GM19043 (cell line): ENCODE measurements at regions not wholly inside any gene's neighbourhood (a gene's known extent, or its start where the extent isn't known, plus 50 kb on each side); places are given as distances from the start of the nearest gene placed in this dataset.

Experiments
- ATAC-seq: cut with Tn5 transposase; IDR thresholded peaks from one replicate; pipeline ENCODE4 v1.9.1; 2021; ENCODE audit warnings: low read depth; ENCODE audit not compliant: unreplicated experiment

DNA sequence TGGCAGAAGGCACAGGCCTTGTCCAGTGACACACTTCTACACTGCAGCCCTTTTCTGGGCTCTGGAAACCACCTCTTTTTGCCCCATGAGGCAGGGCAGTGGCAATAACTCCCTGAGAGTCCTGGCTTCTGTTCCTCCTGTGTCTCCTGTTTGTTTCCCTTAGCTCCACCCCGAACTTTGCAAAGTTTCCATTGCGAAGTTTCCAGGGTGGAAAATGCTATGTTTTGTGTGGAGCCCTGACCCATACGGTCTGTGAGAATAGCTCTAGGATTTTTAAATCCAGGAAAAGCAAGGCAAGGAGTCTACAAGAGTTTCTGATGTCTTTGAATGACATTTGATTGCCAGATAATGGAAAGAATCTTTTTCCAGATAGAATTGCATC lies 92.2 kb upstream of the AKR1E2 start:
- no peak for ATAC-seq

DNA sequence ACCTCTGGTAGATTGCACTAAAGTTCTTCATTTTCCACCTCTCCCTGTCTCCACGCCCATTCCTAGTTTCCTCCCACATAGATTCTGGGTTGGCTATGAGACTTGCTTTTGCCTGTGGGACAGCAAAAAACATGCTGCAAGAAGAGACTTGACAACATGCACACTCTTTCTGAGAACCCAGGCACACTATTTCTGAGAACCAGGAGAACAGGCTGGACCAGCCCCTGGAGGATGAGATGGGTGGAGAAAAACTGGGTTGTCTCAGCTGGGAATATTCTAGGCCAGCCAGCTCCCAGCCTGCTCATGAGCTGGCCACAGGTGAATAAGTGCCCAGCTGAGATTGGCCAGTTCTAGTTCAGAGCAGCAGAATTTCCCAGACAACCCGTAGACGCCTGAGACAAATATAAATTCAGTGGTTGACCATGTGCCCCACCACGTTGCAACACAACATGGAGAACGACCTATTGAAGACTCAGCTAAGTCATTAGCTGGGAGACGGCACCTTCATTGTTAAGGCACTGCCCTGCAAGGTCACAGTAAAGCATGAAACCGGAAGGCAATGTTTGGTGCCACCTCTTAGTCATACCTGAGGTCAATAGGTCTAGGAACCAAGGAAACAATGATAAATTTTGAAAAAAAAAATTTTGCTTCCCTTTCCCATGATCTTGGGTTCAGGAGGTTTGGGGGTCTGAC lies 92.7 kb upstream of the AKR1E2 start:
- no peak for ATAC-seq

DNA sequence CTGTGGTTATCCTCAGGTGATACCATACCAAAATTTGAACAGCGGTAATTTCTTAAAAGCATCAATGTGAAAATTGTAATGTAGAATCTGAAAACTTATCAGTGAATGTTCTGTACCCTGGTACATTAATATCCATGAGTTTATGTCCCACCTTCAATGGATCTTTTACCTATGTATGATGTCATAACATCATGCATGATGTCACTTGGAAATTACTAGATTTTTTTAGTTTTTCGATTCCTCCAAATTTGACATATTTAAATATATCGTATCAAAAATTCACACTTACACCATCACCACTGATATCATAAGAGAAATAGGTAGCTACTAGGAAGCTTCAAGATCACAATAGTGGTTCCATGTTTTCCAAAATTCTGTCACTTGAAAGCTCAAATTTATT lies 95.0 kb upstream of the AKR1E2 start:
- no peak for ATAC-seq

DNA sequence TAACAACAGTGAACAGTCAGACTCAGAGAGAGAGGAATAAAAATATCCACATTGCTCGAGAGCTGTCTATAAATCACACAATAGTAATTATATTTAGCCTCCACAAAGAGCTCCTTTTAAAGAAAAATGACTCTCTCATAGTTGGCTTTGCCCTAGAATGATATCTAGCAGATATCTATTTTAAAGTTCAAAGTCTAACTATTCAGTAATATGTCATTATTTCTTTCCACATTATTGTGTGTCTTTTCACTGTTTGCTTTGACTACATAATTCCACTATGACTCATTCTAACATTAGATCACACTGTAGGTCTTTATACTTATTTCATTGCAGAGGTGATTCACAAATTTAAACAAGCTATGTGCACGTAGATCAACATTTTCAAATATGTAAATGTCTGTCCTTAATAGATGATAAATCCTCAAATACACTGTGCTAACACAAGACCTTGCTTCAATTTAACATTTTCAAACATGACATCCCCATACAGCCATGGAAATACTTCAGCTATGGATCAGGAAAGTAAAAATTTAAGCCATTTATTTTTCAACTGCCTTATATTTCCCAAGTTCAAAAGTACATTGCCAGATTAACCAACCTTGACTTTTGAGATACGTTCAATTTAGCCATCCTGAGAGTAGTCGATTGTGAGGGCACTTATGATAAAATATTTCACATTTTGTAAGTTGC lies 99.9 kb upstream of the AKR1E2 start:
- no peak for ATAC-seq

DNA sequence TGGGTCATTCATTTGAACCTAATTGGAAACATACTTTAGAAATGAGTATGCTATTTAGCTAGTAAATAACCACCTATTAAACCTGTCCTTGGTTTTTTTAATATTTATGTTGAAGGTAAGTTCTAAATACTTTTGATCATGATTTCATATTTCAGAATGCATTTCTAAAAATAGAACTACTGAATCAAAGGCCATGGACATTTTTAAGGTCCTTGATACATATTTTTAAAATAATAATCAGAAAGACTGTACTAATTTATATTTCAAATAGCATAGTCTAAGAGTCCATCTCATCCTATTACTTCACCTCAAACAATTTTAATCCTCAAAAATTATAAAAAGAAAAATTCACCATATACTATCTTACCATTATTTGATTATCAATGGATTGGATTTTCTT lies 102.1 kb upstream of the AKR1E2 start:
- no peak for ATAC-seq

DNA sequence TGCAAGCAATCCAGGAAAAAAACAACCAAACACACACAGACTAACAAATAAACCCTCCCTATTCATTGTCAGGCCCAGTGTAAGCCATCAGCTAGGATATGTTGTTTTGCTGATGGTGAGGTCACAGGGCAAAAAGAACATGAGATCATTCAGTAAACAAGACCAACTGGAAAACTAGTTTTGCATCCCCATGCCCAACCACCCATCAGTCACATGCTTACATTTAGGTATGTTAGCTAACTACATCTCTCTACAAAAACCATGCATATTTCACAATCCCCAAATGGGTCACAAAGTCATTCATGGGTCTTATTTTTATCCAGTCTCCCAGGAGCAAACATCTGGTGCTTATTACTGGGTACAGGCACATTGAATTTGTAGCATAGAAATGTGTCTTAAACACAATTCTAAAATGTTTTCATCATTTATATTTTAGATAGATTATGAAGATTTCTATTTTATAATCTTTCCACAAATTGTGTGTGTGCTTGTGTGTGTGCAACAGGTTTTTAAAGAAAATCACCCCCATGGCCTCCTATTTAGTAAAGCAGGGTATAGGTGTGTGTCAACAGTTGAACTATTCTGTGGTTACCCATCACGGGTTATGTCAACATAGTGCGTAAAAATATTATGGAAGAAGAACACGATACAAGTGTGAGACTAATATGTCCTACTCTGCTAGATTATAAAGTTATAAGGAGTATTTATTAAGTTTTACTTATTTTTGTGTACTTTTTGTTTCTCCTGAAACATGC lies 103.8 kb upstream of the AKR1E2 start:
- ATAC-seq = no peak

DNA sequence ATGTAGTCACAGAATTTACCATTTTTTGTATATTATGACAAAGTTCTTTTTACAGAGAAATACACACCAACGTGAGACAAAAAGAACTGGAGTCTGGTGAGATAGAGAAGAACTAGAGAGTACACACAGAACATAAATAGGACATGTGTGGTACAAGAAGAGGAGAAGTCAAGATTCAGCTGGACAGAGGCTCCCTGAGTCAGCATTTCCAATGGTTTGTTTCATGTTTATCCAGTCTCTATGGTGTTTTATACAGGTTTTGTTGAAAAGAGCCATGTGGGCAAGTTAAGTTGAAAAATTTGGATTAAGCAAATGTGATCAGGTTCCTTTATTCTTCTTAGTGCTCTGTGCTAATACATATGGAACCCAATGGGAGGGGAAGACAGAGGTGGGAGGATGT lies 105.5 kb upstream of the AKR1E2 start:
- ATAC-seq = no peak

DNA sequence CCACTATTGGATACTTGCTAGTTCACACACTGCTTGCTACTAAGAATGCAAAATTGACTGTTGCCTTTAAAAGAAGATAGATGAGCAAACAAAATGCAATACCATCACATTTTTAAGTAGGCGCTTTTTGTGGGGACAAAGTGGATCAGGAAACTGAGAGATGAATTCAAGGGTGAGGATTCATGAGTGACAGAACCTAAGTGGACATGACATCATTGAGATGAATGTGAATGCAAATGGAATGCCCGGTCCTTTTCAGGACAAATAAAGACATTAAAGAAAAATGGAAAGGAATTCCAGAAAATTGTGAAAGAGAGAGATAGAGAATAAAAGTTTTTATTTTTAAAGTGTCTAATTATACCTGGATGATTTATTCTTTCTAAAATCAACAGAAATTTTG lies 106.3 kb upstream of the AKR1E2 start:
- ATAC-seq = no peak

DNA sequence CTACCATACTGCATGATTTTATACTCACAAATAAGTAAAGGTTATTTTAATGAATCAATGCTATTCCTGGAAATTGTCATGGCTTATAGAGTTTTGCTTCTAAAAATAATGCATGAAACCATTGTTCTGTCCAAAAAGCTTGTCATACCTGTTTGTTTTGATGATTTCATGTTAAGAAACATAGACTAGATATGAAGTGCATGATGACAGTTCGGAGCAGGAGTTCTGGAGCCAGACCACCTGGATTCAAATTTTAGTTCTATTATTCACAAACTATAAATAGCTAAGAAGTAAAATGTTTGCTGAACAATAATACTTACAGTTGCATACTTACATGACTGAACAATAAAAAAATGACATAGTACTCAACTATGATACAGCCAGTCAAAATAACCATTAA lies 107.0 kb upstream of the AKR1E2 start:
- ATAC-seq = no peak

DNA sequence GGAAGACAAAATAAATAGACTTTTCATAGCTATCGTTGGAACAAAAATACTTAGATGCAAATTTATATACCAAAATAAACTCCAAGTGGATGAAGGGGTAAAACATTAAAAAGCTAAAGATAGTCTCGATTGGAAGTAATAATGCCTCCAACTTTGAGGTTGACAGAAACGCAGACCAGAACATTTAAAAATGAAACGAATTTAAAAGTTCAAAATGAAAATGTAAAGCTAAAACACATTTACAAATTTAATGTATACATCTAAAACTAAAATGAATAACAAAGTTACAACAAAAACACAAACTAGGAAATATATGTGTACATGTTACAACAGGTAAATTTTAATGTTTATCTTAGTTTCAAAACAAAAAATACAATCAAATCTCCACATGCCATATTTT lies 107.5 kb upstream of the AKR1E2 start:
- no peak for ATAC-seq

DNA sequence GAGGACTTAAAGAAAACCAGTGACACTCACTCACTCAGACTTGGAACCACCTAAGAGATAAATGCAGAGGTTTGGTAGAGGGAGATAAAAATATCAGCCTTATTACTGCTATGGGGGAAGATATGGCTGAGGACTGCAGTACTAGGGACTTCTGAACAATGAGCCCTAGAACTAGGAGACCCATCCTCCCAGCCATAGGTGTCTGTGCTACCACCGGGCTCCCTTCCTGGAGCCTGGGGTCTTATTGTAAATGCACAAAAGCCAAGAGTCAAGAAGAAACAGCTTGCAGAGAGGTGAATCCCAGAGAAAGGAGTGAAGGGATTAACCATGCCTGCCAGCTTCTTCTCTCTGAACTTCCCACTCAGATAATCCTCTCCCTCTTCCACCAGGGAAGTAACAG lies 108.3 kb upstream of the AKR1E2 start:
- no peak for ATAC-seq

DNA sequence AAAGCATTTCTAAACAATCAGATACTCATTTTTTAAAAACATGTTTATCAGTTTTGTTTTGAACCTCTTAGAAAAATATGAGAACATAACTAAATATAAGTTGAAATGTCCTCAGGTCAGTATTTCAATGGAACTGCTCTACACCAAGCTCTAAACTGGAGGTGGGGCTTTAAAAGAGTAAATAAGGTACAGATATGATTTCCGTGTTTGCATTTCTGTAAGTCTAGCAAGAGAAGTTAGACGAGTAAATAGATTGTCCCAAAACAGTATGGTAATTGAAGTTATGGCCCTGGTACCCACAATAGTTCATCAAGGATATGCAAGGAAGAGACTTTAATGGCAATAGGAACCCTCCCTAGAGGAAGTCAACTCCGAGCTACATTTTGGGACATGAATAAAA lies 115.1 kb upstream of the AKR1E2 start:
- no peak for ATAC-seq

DNA sequence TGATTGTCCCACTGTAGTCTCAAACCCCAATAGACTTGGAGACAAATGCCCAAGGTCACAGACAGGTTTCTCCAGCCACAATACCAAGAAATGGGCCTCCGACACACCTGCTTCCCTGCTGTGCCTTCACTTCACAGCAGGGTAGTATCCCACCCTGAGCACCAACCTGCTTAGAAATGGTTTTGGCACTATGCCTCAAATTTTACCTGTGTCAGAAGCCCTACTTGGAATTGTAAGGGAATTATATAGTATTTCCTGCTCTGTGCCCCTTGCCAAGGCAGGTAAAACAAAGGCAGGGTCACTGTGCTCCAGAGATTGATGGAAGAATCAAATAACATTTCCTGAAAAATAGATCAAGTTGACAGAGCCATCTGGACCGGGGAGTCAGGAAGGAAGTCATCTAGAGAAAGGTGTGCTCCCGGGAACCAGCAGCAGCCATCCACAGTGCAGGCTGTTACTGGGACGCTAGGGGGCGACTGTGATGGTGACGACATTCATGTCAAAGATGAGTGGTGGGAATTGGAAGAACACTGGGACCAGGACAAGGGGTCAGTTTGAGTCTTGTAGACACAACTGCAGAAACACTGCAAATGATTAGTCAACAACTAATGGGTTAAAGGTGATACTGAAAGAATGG lies 117.8 kb upstream of the AKR1E2 start:
- ATAC-seq = no peak

DNA sequence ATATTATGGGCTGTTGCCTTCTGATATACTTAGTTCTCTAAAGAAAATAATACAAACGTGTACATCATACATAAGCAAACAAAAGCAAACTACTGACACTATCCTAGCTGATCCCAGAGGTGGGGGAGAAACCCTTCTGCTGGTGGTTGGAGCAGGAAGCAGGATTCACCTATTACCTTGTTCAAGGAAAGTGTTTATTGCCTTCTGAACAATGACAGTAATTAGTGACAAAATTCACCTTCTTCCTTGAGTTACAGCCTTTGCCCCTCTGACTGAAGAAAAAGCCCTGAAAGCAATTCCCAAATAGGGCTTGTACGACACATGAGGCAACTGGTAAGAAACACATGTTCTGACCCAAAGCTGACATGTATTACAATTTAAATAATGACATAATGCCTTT lies 118.8 kb upstream of the AKR1E2 start:
- ATAC-seq = no peak

DNA sequence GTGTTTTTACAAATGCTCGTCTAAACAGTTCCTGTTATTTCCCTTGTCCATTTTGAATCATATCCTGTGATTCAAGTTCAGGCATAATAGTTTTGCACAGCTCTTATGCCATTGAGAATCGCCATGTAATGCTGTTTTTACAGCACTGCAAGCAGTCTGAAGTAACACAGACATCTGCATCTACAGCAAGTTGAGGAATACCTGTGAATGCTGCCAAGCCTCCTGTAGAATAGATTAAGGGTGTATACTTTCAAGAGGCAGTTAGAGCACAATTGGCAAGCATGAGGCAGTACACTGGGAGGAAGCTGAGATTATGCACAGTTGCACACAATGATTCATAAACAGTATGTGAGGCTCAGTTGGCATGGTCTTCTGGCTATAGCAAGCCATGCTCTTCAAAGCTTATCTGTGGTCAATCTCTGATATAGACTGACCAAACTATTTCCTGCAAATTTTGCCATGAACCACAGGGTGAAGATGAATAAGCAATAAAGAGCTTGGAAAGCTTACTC lies 121.9 kb upstream of the AKR1E2 start:
- ATAC-seq = no peak

DNA sequence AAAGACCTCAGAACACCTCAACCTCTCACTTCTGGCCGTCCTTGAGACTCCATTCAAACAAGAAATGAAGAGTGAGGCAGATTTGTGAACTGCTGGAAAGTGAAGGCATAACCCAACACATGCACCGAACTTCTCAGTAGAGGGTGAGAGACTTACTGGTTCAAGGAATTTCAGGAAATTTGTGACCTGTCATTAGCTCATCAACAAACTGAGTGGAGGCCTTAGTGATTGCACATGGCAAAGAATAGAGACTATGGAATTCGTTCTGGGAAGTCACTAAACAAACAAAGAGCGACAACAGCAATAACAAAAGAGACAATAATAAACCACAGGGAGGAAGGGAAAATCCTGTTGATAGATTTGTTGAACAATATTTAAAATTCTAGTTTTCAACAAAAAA lies 125.0 kb upstream of the AKR1E2 start:
- no peak for ATAC-seq

DNA sequence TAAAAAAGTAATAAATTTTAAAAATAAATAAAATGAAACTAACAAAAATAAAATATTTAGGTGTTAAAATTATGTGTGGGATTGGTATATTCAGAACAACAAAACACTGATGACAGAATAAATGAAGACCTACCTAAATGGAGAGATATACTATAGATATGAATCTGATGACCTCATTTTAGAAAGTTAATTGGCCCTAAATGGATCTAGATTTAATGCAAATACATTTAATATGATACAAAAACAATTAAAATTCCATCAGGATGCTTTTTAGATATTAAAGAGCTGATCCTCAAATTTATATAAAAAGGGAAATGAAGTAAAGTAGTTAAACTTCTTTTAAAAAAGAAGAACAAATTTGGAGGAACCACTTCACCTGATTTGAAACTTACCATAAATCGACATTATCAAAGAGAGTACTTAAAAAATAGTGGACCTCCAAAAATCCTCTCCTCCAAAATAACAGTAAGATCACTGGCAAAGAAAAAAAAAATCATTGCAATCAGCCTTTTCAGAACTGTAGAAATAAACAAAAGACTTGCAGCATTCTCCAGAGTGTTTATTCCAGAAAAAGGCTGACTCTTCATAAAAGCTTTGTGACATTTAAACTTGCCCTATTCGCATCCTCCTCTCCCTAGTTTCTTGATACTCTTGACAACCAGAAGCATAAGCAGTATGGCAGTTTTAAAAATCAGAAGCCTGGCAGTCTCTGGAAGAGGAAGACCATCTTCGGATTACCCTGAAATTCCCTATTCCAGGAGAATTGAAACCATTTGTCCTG lies 125.9 kb upstream of the AKR1E2 start:
- no peak for ATAC-seq

DNA sequence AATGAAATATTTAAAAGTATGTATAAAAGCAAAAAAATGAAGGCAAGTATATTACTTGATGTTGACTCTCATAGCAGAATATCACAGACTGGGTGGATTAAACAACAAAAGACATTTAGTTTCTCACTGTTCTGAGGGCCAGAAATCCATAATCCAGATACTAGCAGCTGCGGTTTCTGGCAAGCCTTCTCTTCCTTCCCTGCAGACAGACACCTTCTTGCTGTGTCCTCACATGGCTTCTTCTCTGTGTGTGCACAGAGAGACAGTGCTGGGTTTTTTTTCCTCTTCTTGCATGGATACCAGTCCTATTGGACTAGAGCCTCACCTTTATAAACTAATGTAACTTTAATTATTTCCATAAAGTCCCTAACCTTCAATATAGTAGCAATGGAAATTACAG lies 127.9 kb upstream of the AKR1E2 start:
- ATAC-seq = no peak

DNA sequence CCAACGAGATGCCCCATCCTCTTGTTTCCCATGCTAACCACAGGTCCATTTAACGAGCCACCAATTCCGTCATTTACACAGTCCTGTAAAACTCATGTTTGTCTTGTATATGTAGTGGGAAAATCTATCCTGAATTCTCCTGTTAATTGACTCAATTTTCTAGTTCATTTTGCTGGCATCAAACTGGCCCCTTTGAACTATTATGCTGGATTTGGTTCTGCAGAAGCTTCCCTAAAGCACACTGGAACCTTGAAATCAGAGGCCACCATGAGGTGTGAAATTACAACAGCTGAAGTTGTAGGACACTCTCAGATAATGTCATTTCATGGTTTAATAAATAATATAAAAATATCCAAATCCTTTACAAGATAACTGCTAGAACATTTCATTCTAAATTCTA lies 129.8 kb upstream of the AKR1E2 start:
- ATAC-seq = no peak

DNA sequence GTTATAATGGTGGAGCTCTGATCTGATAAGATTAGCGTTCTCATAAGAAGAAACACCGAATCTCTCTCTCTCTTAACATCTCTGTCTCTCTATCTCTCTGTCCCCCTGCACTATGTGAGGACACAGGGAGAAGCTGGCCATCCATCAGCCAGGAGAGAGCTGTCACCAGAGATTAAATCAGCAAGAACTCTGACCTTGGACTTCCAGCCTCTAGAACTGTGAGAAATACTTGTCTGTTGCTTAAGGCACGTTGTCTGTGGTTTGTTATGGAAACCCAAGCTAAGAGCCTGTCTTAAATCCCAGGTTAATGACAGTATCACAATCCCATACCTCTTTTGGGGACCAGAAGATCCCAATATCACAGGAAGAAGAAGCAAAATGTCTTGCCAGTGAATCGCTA lies 132.0 kb upstream of the AKR1E2 start:
- ATAC-seq = no peak
